Common myeloid progenitor, CD34-positive (primary cell): ENCODE measurements at regions not wholly inside any gene's neighbourhood (a gene's known extent, or its start where the extent isn't known, plus 50 kb on each side); places are given as distances from the start of the nearest gene placed in this dataset.

Experiments used
- CTCF ChIA-PET: fragments of 350-600 bp; sonication (Branson Sonifier 250); formaldehyde crosslinking; loops from one replicate; lab custom pipeline; 2021; ENCODE audit warnings: antibody characterized with exemption; lab: Charles Lee
- POLR2A ChIA-PET: fragments of 350-600 bp; sonication (Branson Sonifier 250); formaldehyde crosslinking; loops from one replicate; lab custom pipeline; 2021; ENCODE audit warnings: antibody characterized with exemption; lab: Charles Lee
- DNase-seq, 3 donors: peaks; one replicate each; pipeline versions ENCODE4 v3.0.0 to v3.0.0-alpha.2; 2013
- H3K27ac ChIP-seq, 2 experiments: 1 replicate in 1 of 2; 2 replicates in 1 of 2; pipeline ENCODE4 v1.7.0; 2013; ENCODE audit warnings: inconsistent platforms in 2 of 2, low read length in 2 of 2, mild to moderate bottlenecking in 2 of 2, low read depth in 1 of 2, moderate library complexity in 1 of 2; ENCODE audit not compliant: severe bottlenecking in 2 of 2, insufficient read depth in 1 of 2, poor library complexity in 1 of 2
- H3K27me3 ChIP-seq, 5 experiments: replicated peaks in 2 of 5; 1 replicate in 3 of 5; 2 replicates in 2 of 5; pipeline versions ENCODE4 v1.6.1 to v1.7.0; 2013; ENCODE audit warnings: low read length in 4 of 5, mild to moderate bottlenecking in 2 of 5, moderate library complexity in 2 of 5, inconsistent platforms in 1 of 5; ENCODE audit not compliant: insufficient read depth in 5 of 5, control insufficient read depth in 4 of 5
- H3K36me3 ChIP-seq, 4 experiments: 1 replicate in 2 of 4; 2 replicates in 2 of 4; pipeline versions ENCODE4 v1.6.1 to v1.7.0; 2013; ENCODE audit warnings: low read length in 3 of 4, control low read depth in 1 of 4, mild to moderate bottlenecking in 1 of 4; ENCODE audit not compliant: control insufficient read depth in 4 of 4, insufficient read depth in 4 of 4
- H3K4me1 ChIP-seq, 4 experiments: 1 replicate in 3 of 4; 2 replicates in 1 of 4; pipeline versions ENCODE4 v1.6.1 to v1.7.1; 2013; ENCODE audit warnings: low read length in 3 of 4, mild to moderate bottlenecking in 3 of 4, control low read depth in 1 of 4, inconsistent platforms in 1 of 4, moderate library complexity in 1 of 4; ENCODE audit not compliant: control insufficient read depth in 4 of 4, insufficient read depth in 4 of 4; ENCODE audit errors: control extremely low read depth in 1 of 4
- H3K4me3 ChIP-seq, 7 experiments: 1 replicate in 4 of 7; 2 replicates in 3 of 7; pipeline versions ENCODE4 v1.5.1 to v1.7.0; 2013; ENCODE audit warnings: mild to moderate bottlenecking in 7 of 7, low read length in 6 of 7, moderate library complexity in 6 of 7, inconsistent platforms in 2 of 7, low read depth in 2 of 7, control low read depth in 1 of 7; ENCODE audit not compliant: insufficient read depth in 4 of 7, control insufficient read depth in 1 of 7; ENCODE audit errors: extremely low read depth in 1 of 7
- H3K9me3 ChIP-seq, 5 experiments: 1 replicate in 4 of 5; 2 replicates in 1 of 5; pipeline versions ENCODE4 v1.6.1 to v1.7.1; 2013; ENCODE audit warnings: low read length in 4 of 5, mild to moderate bottlenecking in 2 of 5, inconsistent platforms in 1 of 5, low read depth in 1 of 5, moderate library complexity in 1 of 5; ENCODE audit not compliant: control insufficient read depth in 4 of 5, insufficient read depth in 2 of 5; ENCODE audit errors: control extremely low read depth in 1 of 5
- WGBS: methylation state at CpG from one replicate; pipeline ENCODE4 v1.1.5; 2013; ENCODE audit not compliant: insufficient coverage; 5-methylcytosine and 5-hydroxymethylcytosine counted together

- Histone ChIP-seq H3K4me3 (no peak overlapping the region), H3K27ac (no peak overlapping the region), H3K9me3 (no peaks in the 10 kb centered on the region), H3K27me3 (no peaks in the 10 kb centered on the region), H3K4me1 (no peaks in the 10 kb centered on the region), H3K36me3 (no peaks in the 10 kb centered on the region)
- whole genome bisulfite sequencing: 93% methylated on average over 9 of the region's 11 CpGs
- CTCF ChIA-PET: no interaction called here
- POLR2A ChIA-PET: no interaction called here
- no peak for DNase-seq
Observed at GRCh38 chr2:4900861-4901770, 791.1 kb upstream of the SOX11 start.

GRCh38 chr2:4903656-4904348, 788.4 kb upstream of the SOX11 start:
- Histone ChIP-seq H3K27ac (no peak overlapping the region), H3K36me3 (no peaks in the 10 kb centered on the region), H3K27me3 (no peaks in the 10 kb centered on the region), H3K9me3 (no peaks in the 10 kb centered on the region), H3K4me3 (no peak overlapping the region), H3K4me1 (no peaks in the 10 kb centered on the region)
- 72% methylated on average over 9 of the region's 12 CpGs for WGBS
- ChIA-PET CTCF (no interaction called here), POLR2A (no interaction called here)
- DNase-seq: no peak

DNA sequence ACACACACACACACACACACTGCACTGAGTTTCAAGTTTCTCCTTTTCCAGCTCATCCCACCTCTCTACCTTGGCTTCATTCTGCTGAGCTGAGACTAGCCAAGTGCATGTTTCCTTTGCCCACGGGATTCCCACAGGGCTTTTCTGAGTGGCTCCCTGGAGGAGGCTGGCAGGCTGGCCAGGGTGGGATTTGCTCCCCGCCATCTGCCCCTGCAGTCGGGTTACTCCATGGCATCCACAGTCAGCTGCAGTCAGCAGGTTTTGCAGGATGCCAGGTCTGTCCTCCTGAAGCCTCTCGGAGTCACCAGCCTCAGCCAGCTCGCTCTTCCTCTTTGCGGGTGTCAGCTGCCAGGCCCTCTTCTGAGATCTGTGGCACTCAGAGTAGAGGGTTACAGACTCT, 783.7 kb upstream of the SOX11 start:
- CTCF ChIA-PET: no interaction called here
- 86% methylated on average over 6 of the region's 6 CpGs for WGBS

DNA sequence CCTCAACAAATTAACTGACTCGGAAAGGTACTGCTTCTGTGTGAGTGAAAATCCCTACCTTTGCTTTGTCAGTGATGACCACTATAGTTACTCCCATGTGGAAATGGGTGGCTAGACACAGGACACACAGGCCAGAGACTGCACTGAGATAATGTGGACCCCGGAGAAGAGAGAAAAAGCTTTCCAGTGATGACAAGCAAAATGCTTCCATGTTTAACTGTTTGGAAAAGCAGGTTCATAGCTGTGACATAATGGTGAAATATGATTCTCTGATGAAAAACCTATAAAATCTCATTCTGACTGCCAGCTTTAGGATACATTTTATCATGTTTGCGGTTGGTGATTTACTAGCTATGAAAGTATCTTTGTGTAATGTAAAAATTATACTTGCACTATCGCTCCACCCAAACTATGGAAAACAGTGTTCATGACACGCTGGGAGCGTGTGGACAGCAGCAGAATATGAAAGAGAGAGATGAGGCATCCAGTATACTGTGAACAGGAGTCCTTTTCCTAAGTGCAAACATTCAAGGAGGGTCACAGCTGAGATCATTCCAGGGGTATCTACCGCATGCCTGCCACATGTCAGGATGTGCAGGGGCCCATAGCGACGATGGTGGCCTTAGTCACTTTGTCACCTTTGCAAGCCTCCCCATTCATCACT, 782.7 kb upstream of the SOX11 start:
- POLR2A ChIA-PET: no interaction called here
- Histone ChIP-seq H3K4me1 (no peaks in the 10 kb centered on the region), H3K27me3 (peaks cover 0 to 2% (median 0%) of the 10 kb centered on the region in 5 experiments), H3K36me3 (no peaks in the 10 kb centered on the region), H3K9me3 (no peaks in the 10 kb centered on the region), H3K27ac (no peak overlapping the region), H3K4me3 (no peak overlapping the region)
- DNase-seq: no peak
- 95% methylated on average over 6 of the region's 9 CpGs for WGBS
- CTCF ChIA-PET: no interaction called here

More for the DNA sequence above, 783.7 kb upstream of the SOX11 start:
- DNase-seq: no peak
- no peaks in the 10 kb centered on the region for H3K9me3 ChIP-seq
- H3K27ac ChIP-seq: no peak overlapping the region
- H3K27me3 ChIP-seq: no peaks in the 10 kb centered on the region
- POLR2A ChIA-PET: no interaction called here
- no peak overlapping the region for H3K4me3 ChIP-seq
- H3K36me3 ChIP-seq: no peaks in the 10 kb centered on the region
- no peaks in the 10 kb centered on the region for H3K4me1 ChIP-seq

GRCh38 chr2:4914036-4914435, 778.1 kb upstream of the SOX11 start:
- CTCF ChIA-PET: interaction anchor here (0.6 to 0.9 kb wide), 2 partner anchors 22 to 348 kb away, joined by 3 read pairs; no protein-coding TSS in a partner anchor
- DNase-seq: no peak
- WGBS: 98% methylated on average over 5 of the region's 5 CpGs
- no peaks in the 10 kb centered on the region for H3K4me1 ChIP-seq
- H3K36me3 ChIP-seq: no peaks in the 10 kb centered on the region
- no peaks in the 10 kb centered on the region for H3K9me3 ChIP-seq
- peaks cover 0 to 2% (median 0%) of the 10 kb centered on the region in 5 experiments for H3K27me3 ChIP-seq
- POLR2A ChIA-PET: no interaction called here
- H3K27ac ChIP-seq: no peak overlapping the region
- H3K4me3 ChIP-seq: no peak overlapping the region

GRCh38 chr2:4914551-4914950, 777.6 kb upstream of the SOX11 start:
- H3K9me3 ChIP-seq: no peaks in the 10 kb centered on the region
- H3K27me3 ChIP-seq: peaks cover 0 to 2% (median 0%) of the 10 kb centered on the region in 5 experiments
- no peak for DNase-seq
- no peak overlapping the region for H3K4me3 ChIP-seq
- 90% methylated on average over 1 of the region's 4 CpGs for WGBS
- ChIA-PET CTCF (interaction anchor here (0.6 kb wide), 1 partner anchor 349 kb away, joined by 3 read pairs; no protein-coding TSS in a partner anchor), POLR2A (no interaction called here)
- no peaks in the 10 kb centered on the region for H3K4me1 ChIP-seq
- no peak overlapping the region for H3K27ac ChIP-seq
- H3K36me3 ChIP-seq: no peaks in the 10 kb centered on the region
